SH-SY5Y (cell line): ENCODE measurements at regions not wholly inside any gene's neighbourhood (a gene's known extent, or its start where the extent isn't known, plus 50 kb on each side); places are given as distances from the start of the nearest gene placed in this dataset.

Source experiments
- GATA2 ChIP-seq: IDR thresholded peaks from 2 replicates; pipeline ENCODE4 v1.6.1; 2011; ENCODE audit warnings: mild to moderate bottlenecking, low read depth, low read length
- GATA3 ChIP-seq: IDR thresholded peaks from 2 replicates; pipeline ENCODE4 v1.6.1; 2011; ENCODE audit warnings: low read depth, mild to moderate bottlenecking, low read length, moderate library complexity

GRCh38 chr1:201707656-201708055 is 121.3 kb upstream of the IPO9 start:
- TF ChIP-seq GATA2: no peak
- no peak for TF ChIP-seq GATA3
